ENCODE measurements at regions not wholly inside any gene's neighbourhood (a gene's known extent, or its start where the extent isn't known, plus 50 kb on each side); places are given as distances from the start of the nearest gene placed in this dataset.

- DNase-seq, result no peak
These were observed 318.7 kb upstream of the KLF12 start for GRCh38 chr13:74452881-74453280.

GRCh38 chr13:74452176-74452575 lies 318.0 kb upstream of the KLF12 start:
- no peak for DNase-seq

GRCh38 chr13:74450964-74451363 lies 316.8 kb upstream of the KLF12 start:
- no peak for DNase-seq

GRCh38 chr13:74450525-74450845 lies 316.3 kb upstream of the KLF12 start:
- DNase-seq, result no peak

- no peak for DNase-seq
These were observed 315.8 kb upstream of the KLF12 start for GRCh38 chr13:74449811-74450524.

GRCh38 chr13:74444864-74445479 lies 310.8 kb upstream of the KLF12 start:
- DNase-seq, result no peak

- no peak for DNase-seq
These were observed 310.0 kb upstream of the KLF12 start for GRCh38 chr13:74444161-74444571.

- no peak for DNase-seq
These were observed 309.4 kb upstream of the KLF12 start for GRCh38 chr13:74443631-74444030.

GRCh38 chr13:74442751-74443150 lies 308.5 kb upstream of the KLF12 start:
- no peak for DNase-seq

- DNase-seq, result no peak
These were observed 304.7 kb upstream of the KLF12 start for GRCh38 chr13:74438901-74439300.

GRCh38 chr13:74434782-74435181 lies 300.6 kb upstream of the KLF12 start:
- no peak for DNase-seq

GRCh38 chr13:74424455-74424854 lies 290.3 kb upstream of the KLF12 start:
- DNase-seq, result no peak

- no peak for DNase-seq
These were observed 289.2 kb upstream of the KLF12 start for GRCh38 chr13:74423434-74423833.

GRCh38 chr13:74414458-74414857 lies 280.3 kb upstream of the KLF12 start:
- DNase-seq, result no peak

GRCh38 chr13:74413482-74413881 lies 279.3 kb upstream of the KLF12 start:
- DNase-seq, result no peak

GRCh38 chr13:74409551-74409950 lies 275.3 kb upstream of the KLF12 start:
- DNase-seq, result no peak

GRCh38 chr13:74406420-74406819 lies 272.2 kb upstream of the KLF12 start:
- no peak for DNase-seq

- DNase-seq, result no peak
These were observed 264.4 kb upstream of the KLF12 start for GRCh38 chr13:74398599-74398998.

GRCh38 chr13:74389056-74389455 lies 254.9 kb upstream of the KLF12 start:
- DNase-seq, result no peak

- no peak for DNase-seq
These were observed 254.4 kb upstream of the KLF12 start for GRCh38 chr13:74388626-74389025.

GRCh38 chr13:74372511-74372910 lies 238.3 kb upstream of the KLF12 start:
- DNase-seq, result no peak

GRCh38 chr13:74367193-74367592 lies 233.0 kb upstream of the KLF12 start:
- peak in 1 of 5 experiments; percentile 68 for DNase-seq

- DNase-seq, result no peak
These were observed 227.1 kb upstream of the KLF12 start for GRCh38 chr13:74361274-74361673.

- DNase-seq, result no peak
These were observed 212.8 kb upstream of the KLF12 start for GRCh38 chr13:74346960-74347359.

GRCh38 chr13:74338341-74338740 lies 204.1 kb upstream of the KLF12 start:
- DNase-seq, result no peak
